Motor neuron (in vitro differentiated cells): ENCODE measurements at regions not wholly inside any gene's neighbourhood (a gene's known extent, or its start where the extent isn't known, plus 50 kb on each side); places are given as distances from the start of the nearest gene placed in this dataset.
A peak's percentile ranks its signal among the peaks of the same experiment; 100 is the strongest.
"Not testable (repeated sequence)": the region's sequence is repeated elsewhere in the genome, so short reads cannot be mapped to it uniquely, and the experiment has no call there.

Experiments
- ATAC-seq, 8 experiments: fragments of 200-7000 bp; cut with Tn5 transposase; replicated peaks in 6 of 8; 2 replicates each; pipeline ENCODE4 v1.8.0; 2021; ENCODE audit warnings: mild to moderate bottlenecking in 8 of 8, moderate library complexity in 8 of 8
- H3K27ac ChIP-seq, 2 donors: fragments of 250-450 bp; sonication (Bioruptor Pico); 2 replicates each; pipeline ENCODE4 v1.9.0; 2021; ENCODE audit warnings: antibody characterized with exemption in 2 of 2, mild to moderate bottlenecking in 2 of 2, moderate library complexity in 1 of 2
- H3K4me1 ChIP-seq, 2 donors: fragments of 250-450 bp; sonication (Bioruptor Pico); replicated peaks in 1 of 2; 2 replicates each; pipeline ENCODE4 v1.6.1; 2021; ENCODE audit warnings: antibody characterized with exemption in 2 of 2, mild to moderate bottlenecking in 2 of 2, moderate library complexity in 1 of 2
- H3K4me3 ChIP-seq, 5 donors: fragments of 250-450 bp; sonication (Bioruptor Pico); 2 replicates each; pipeline ENCODE4 v1.9.0; 2021; ENCODE audit warnings: antibody characterized with exemption in 5 of 5, mild to moderate bottlenecking in 5 of 5, moderate library complexity in 4 of 5
- WGBS, 10 experiments: fragments of 450-650 bp; shearing (Covaris generic); methylation state at CpG; one replicate each; pipeline ENCODE4 v1.0.0; 2022; 5-methylcytosine and 5-hydroxymethylcytosine counted together
- in situ Hi-C, 9 experiments: fragments of 400-800 bp; cut with MboI; loops; one replicate each; pipeline ENCODE4 v1.15.0; 2021; ENCODE audit warnings: low sequenced_read_pairs in 9 of 9, low pct_unique_long_range_greater_than_20kb in 2 of 9; ENCODE audit not compliant: unreplicated experiment in 9 of 9

DNA sequence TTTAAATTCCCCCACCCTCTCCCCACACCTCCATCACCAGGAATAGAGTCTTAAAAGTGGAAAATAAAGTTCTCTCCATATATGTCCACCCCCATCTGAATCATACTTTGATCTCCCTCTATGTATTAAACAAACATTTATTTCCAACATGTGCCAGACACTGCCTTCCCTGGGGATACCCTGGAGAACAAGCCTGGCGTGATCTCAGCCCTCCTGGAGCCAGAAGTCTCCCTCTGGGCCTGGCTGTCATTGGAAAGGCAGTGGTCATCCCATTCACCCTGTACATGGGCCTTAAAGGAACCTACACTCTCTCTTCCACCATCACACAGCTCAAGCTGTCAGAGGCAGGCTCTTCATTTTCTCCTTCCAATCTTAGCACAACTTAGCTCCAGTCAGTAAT lies 143.6 kb downstream of the EMP1 start:
- Histone ChIP-seq H3K27ac (no peak overlapping the region), H3K4me1 (no peaks in the 10 kb centered on the region), H3K4me3 (no peak overlapping the region)
- WGBS, 10 experiments = 57 to 100% (median 83%) methylated on average over 1 of the region's 1 CpG; no CpG with 5 or more reads in 7 of the 10 experiments
- no peak for ATAC-seq
- in situ Hi-C loops = no loop called here

DNA sequence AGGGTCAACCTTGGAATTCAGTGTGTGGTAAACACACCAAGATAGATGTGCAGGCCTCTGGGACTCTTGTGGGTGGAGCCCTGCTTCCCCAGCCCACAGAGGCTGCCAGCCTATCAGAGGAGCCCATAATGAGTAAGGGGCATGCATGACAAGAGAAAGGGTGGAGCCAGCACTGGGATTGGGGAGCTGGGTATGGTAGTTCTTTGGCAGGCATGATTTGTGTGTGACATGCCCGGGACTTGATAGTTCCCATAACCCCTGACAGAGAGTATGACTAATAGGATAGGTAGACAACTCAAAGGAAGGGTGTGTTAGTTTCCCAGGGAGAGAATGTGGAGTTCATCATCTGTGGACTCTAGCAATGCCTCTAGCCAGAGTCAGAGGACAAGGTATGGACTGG lies 143.0 kb downstream of the EMP1 start:
- Histone ChIP-seq H3K4me3 (no peak overlapping the region), H3K27ac (no peak overlapping the region), H3K4me1 (no peaks in the 10 kb centered on the region)
- 0 to 88% (median 40%) methylated on average over 1 of the region's 1 CpG; no CpG with 5 or more reads in 3 of the 10 experiments for WGBS, 10 experiments
- peak in 2 of 8 experiments; percentile 66 to 92 for ATAC-seq
- in situ Hi-C loops = no loop called here

DNA sequence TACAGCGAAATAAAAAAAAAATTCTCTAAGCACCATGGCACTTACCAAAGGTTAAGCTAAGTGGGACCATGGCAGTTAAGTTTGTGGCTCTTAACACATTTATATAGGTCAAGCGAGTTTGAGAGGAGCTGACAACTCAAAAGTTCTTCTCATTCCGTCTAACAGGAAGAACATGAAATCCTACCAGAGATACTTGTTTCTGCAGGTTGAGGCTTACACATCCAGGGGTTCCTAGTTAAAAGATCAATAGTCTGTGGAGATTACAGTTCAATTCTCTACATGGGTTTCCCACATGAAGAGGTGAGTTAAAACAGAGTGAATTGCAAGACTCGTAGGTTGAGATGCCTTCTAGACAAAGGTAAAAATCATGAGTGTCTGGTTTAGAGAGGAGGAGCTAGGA lies 142.6 kb downstream of the EMP1 start:
- no peak overlapping the region for H3K4me3 ChIP-seq
- WGBS, 10 experiments = 73 to 100% (median 87%) methylated on average over 1 to 4 of the region's 4 CpGs
- in situ Hi-C loops = no loop called here
- H3K27ac ChIP-seq = no peak overlapping the region
- H3K4me1 ChIP-seq = no peaks in the 10 kb centered on the region
- no peak for ATAC-seq

DNA sequence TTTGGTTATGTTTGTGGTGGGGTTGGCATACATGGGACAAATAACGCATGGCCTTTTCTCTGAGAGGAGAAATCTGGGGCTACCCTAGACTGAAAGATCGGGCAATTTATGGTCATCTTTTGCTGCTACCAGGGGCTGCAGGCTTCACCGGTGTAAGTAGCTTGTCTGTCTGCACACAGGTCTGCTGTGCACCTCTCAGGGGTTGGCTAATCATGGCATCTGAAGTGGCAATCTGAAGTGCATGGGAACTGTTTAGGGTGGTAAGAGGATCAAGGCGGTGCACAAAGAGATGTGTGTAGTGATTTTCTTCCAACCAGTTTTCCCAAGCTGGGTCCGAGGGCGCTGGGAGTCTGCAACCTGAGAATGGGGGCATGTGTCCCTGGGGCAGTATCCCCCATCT lies 141.3 kb downstream of the EMP1 start:
- WGBS, 10 experiments = 60 to 100% (median 77%) methylated on average over 1 to 6 of the region's 6 CpGs; no CpG with 5 or more reads in 3 of the 10 experiments
- H3K4me1 ChIP-seq = no peaks in the 10 kb centered on the region
- no peak for ATAC-seq
- in situ Hi-C loops = no loop called here
- H3K4me3 ChIP-seq = no peak overlapping the region
- H3K27ac ChIP-seq = no peak overlapping the region

DNA sequence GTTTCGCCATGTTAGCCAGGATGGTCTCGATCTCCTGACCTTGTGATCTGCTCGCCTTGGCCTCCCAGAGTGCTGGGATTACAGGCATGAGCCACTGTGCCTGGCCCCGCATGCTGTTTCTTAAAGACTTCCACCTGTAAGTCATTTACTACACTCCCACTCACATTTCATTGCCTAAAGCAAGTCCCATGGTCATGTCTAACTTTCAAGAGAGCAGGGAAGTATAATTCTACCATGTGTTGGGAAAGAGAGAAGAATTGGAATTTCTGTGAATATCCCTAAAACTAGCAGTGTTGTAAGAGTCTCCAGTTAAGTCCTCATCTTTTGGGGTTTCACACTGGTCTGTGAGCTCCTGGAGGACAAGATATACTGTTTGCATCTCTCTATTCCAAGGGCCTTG lies 139.7 kb downstream of the EMP1 start:
- H3K4me1 ChIP-seq = no peaks in the 10 kb centered on the region
- no peak overlapping the region for H3K4me3 ChIP-seq
- ATAC-seq = no peak
- 63 to 100% (median 86%) methylated on average over 1 to 4 of the region's 4 CpGs; no CpG with 5 or more reads in 3 of the 10 experiments for WGBS, 10 experiments
- no peak overlapping the region for H3K27ac ChIP-seq
- in situ Hi-C loops = no loop called here

DNA sequence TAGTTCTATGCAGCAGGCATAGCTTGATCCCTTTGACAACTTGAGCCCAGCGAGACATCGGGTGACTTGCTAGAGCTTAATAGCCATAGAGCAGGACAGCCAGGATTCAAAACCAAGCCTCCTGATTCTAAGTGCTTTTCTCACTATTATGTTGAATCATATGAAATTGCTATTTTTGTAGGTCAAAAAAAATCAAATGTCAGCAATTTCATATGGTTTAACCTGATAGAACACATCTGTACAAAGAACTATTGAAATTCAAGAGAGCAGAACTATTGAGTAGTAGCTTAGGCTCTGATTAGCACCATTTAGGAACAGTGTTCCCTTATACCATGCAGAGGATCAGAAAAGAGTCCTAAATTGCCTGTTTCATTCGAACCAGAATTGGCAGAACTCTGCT lies 132.0 kb downstream of the EMP1 start:
- WGBS, 10 experiments = 33 to 100% (median 87%) methylated on average over 1 to 3 of the region's 3 CpGs; no CpG with 5 or more reads in 2 of the 10 experiments
- H3K4me3 ChIP-seq = no peak overlapping the region
- no peak for ATAC-seq
- H3K27ac ChIP-seq = no peak overlapping the region
- in situ Hi-C loops = no loop called here
- H3K4me1 ChIP-seq = no peaks in the 10 kb centered on the region

DNA sequence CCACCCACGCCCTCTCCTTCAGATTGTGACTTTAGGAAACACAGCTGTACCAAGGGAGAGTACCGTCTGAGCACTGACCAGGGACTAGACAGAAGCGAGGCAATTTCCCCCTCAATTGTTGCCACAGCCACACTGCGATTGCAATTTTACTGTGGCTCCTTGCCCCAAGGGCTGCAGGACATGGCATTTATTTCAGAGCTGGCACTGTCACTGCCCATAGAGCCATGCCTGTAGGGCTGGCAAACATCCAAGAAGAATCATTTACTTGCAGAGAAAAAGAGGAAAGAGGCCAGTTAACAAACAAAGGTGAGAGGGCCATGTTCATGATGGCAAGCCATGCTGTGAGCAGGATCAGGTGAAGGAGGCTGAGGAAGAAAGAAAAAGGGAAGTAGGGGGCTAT lies 129.6 kb downstream of the EMP1 start:
- no peak overlapping the region for H3K27ac ChIP-seq
- in situ Hi-C loops = no loop called here
- 40 to 86% (median 80%) methylated on average over 1 to 4 of the region's 4 CpGs; no CpG with 5 or more reads in 3 of the 10 experiments for WGBS, 10 experiments
- H3K4me1 ChIP-seq = no peaks in the 10 kb centered on the region
- ATAC-seq = peak in 2 of 8 experiments; percentile 25 to 67
- H3K4me3 ChIP-seq = no peak overlapping the region

DNA sequence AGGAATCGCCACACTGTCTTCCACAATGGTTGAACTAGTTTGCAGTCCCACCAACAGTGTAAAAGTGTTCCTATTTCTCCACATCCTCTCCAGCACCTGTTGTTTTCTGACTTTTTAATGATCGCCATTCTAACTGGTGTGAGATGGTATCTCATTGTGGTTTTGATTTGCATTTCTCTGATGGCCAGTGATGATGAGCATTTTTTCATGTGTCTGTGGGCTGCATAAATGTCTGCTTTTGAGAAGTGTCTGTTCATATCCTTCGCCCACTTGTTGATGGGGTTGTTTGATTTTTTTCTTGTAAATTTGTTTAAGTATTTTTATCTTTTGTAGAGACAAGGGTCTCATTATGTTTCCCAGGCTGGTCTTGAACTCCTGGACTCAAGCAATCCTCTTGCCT lies 128.5 kb downstream of the EMP1 start:
- H3K27ac ChIP-seq, in situ Hi-C loops, H3K4me1 ChIP-seq, H3K4me3 ChIP-seq, ATAC-seq: not testable (repeated sequence)
- 100% methylated on average over 1 of the region's 3 CpGs; no CpG with 5 or more reads in 6 of the 10 experiments for WGBS, 10 experiments

DNA sequence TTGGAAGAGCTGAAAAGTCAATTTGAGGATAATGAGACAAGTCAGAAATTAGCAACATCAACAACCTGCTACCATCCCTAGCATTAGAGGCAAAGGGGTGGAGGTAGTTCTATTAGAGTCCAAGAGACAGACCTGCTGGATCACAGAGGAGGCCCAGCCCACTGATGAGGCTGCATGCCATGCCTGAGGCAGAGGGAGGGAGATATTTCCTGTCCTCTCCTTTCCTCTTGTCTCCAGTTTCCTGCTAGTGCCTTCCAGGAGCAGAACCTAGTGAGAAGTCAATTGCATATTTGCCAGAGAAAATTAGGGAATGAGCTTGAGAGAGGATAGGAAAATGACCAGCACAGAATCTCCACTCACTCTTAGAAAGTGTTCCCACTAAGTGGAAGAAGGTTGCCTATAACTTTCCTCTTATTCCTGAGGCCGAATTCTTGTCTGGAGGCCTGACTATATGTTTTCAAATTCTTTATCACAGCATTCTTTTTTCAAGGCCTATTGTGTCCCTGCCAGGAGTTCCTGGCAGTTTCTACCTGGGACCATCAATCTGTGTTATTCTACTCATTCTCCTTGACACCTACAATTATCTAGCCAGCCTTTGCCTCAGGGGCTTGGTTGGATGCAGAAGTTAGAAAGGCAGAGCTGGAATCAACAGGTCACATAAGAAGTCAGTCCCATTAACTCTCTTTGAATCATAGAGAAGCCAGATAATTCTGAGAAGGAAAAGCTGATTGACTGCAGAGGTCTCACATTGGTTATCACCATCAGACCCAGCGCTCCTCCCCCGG lies 121.9 kb downstream of the EMP1 start:
- H3K4me1 ChIP-seq = no peaks in the 10 kb centered on the region
- WGBS, 10 experiments = 67 to 100% (median 90%) methylated on average over 2 to 3 of the region's 3 CpGs; no CpG with 5 or more reads in 2 of the 10 experiments
- H3K27ac ChIP-seq = no peak overlapping the region
- ATAC-seq = peak in 1 of 8 experiments; percentile 10
- H3K4me3 ChIP-seq = no peak overlapping the region
- in situ Hi-C loops = no loop called here

DNA sequence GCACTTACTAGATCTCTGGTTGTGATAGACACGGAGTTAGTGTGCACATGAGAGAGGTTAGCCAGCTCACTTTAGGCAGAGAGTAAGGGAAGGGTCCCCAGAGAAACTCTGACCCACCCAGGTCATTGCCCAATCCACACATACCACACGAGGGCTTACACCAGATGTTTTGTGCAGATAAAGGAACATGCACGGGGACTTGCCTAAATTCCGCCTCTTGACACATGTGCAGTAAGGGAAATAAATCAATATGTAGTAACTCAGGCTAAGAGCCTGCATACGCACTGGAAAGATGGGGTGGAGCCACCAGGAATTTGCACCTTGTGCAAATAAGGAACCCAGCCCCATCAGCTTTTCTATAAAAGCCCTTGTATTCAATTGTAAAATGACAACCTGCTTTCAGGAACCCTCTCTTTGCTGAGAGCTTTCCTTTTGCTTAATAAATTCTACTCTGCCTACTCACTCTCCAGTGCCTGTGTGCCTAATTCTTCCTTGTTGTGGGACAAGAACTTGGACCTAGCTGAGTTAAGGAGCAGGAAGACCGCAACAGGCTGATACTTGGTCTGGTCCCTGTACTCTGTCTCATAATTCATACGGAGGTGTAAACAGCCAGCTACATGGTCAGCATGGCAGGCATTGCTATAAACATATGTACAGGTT lies 120.2 kb downstream of the EMP1 start:
- 11 to 100% (median 70%) methylated on average over 1 to 6 of the region's 7 CpGs for WGBS, 10 experiments
- in situ Hi-C loops = no loop called here
- Histone ChIP-seq H3K27ac (no peak overlapping the region), H3K4me3 (no peak overlapping the region), H3K4me1 (no peaks in the 10 kb centered on the region)
- ATAC-seq = peak in 2 of 8 experiments; percentile 85 to 88

DNA sequence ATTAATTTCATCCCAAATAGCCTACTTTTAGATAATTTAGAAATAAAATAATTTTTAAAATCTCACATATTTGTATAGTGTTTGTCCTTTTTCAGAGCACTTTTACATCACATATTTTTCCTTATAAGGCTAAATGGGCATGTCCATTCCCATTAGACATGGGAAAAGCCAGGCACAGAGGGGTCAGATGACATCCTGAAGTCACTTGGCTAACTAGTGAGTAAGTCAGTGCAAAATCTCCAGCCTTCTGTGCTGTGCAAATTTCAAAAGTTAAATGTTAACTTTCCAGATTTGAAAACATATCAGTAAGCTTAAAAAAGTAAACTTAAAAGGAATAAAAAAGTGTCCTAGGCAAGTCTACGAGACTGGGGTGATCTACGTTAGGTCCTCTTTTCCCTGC lies 117.4 kb downstream of the EMP1 start:
- no peak for ATAC-seq
- Histone ChIP-seq H3K27ac (no peak overlapping the region), H3K4me1 (no peaks in the 10 kb centered on the region), H3K4me3 (no peak overlapping the region)
- in situ Hi-C loops = no loop called here
- WGBS, 10 experiments = 64 to 100% (median 88%) methylated on average over 2 of the region's 2 CpGs; no CpG with 5 or more reads in 4 of the 10 experiments

DNA sequence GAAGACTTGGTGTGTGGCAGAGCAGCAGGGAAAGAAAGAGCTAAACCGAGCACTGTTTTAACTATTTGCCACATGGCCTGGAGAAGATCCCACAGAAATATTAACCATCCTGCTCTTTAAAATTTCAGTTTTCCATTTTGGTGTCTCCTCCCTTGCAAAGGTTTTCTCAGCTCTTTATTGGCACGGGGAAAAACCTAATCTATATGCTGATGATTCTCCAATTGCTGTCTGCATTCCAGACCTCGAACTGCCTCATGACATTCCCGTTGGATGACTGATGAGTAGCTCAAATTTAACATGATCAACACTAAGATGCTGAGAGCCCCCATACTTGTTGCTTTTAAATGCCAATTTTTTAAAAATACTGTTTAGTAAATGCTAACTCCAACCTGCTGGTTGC lies 115.0 kb downstream of the EMP1 start:
- 0 to 80% (median 61%) methylated on average over 1 to 4 of the region's 4 CpGs; no CpG with 5 or more reads in 1 of the 10 experiments for WGBS, 10 experiments
- H3K4me1 ChIP-seq = no peaks in the 10 kb centered on the region
- in situ Hi-C loops = no loop called here
- peak in 1 of 8 experiments; percentile 37 for ATAC-seq
- H3K27ac ChIP-seq = no peak overlapping the region
- H3K4me3 ChIP-seq = no peak overlapping the region

DNA sequence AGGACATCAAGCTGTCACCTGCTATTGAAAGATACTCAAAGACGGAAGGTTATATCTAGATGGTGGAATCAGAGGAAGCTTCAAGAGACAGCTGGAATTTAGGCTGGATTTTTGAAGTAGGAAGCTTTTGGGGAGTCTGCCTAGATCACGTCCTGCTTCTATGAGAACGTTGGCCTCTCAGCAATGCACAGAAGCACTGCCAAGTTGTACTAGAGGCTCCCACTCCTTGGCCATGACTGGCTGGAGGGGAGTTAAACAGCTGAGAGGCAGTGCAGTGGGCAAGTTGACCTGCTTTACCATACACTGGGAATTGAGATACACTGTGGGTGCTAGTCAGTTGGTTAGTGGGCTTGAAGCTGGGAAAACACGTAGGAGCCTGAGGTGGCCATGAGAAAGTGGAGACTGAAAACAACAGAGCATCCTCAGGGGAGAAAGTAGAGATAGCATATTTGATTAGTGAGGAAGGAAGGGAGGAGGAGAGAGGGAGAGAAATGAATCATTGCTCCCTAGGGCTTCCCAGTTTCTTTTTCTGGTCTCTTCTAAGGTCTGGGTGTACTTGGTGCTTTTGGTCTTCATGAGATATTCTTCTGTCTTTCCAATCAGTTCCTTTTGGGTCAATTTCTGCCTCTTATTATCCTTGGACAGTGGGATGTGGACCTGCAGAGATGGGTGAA lies 110.8 kb downstream of the EMP1 start:
- in situ Hi-C loops = no loop called here
- no peak for ATAC-seq
- Histone ChIP-seq H3K27ac (no peak overlapping the region), H3K4me1 (no peaks in the 10 kb centered on the region), H3K4me3 (no peak overlapping the region)
- 0 to 81% (median 52%) methylated on average over 1 to 4 of the region's 4 CpGs; no CpG with 5 or more reads in 2 of the 10 experiments for WGBS, 10 experiments
